HG03060 (cell line): ENCODE measurements at regions not wholly inside any gene's neighbourhood (a gene's known extent, or its start where the extent isn't known, plus 50 kb on each side); places are given as distances from the start of the nearest gene placed in this dataset.

Experiments
- ATAC-seq: cut with Tn5 transposase; IDR thresholded peaks from one replicate; pipeline ENCODE4 v1.9.1; 2021; ENCODE audit warnings: low read depth, moderate number of reproducible peaks; ENCODE audit not compliant: unreplicated experiment

GRCh38 chr18:1976484-1976883 lies 594.8 kb downstream of the METTL4 start:
- ATAC-seq, result no peak

GRCh38 chr18:1982056-1982455 lies 589.2 kb downstream of the METTL4 start:
- ATAC-seq, result no peak

- no peak for ATAC-seq
Measured at GRCh38 chr18:1983746-1984515, 587.4 kb downstream of the METTL4 start.

GRCh38 chr18:1993866-1994265 lies 577.4 kb downstream of the METTL4 start:
- ATAC-seq, result no peak

GRCh38 chr18:1994471-1994870 lies 576.8 kb downstream of the METTL4 start:
- no peak for ATAC-seq

- ATAC-seq, result no peak
Measured at GRCh38 chr18:1995041-1995612, 576.2 kb downstream of the METTL4 start.

- ATAC-seq, result no peak
Measured at GRCh38 chr18:1998121-1998520, 573.2 kb downstream of the METTL4 start.

GRCh38 chr18:1999387-1999786 lies 571.9 kb downstream of the METTL4 start:
- no peak for ATAC-seq

GRCh38 chr18:2002151-2002550 lies 569.2 kb downstream of the METTL4 start:
- no peak for ATAC-seq

- ATAC-seq, result no peak
Measured at GRCh38 chr18:2002604-2003003, 568.7 kb downstream of the METTL4 start.

- ATAC-seq, result no peak
Measured at GRCh38 chr18:2009942-2010697, 561.2 kb downstream of the METTL4 start.

GRCh38 chr18:2027016-2027415 lies 544.3 kb downstream of the METTL4 start:
- ATAC-seq, result no peak

GRCh38 chr18:2027756-2028155 lies 543.5 kb downstream of the METTL4 start:
- ATAC-seq, result no peak

- no peak for ATAC-seq
Measured at GRCh38 chr18:2028986-2029385, 542.3 kb downstream of the METTL4 start.

GRCh38 chr18:2030647-2031046 lies 540.7 kb downstream of the METTL4 start:
- ATAC-seq, result no peak

- ATAC-seq, result no peak
Measured at GRCh38 chr18:2032036-2032435, 539.3 kb downstream of the METTL4 start.

GRCh38 chr18:2035056-2035455 lies 536.2 kb downstream of the METTL4 start:
- ATAC-seq, result no peak

- no peak for ATAC-seq
Measured at GRCh38 chr18:2036086-2036485, 535.2 kb downstream of the METTL4 start.

GRCh38 chr18:2040279-2040678 lies 531.0 kb downstream of the METTL4 start:
- no peak for ATAC-seq

- ATAC-seq, result no peak
Measured at GRCh38 chr18:2049986-2050385, 521.3 kb downstream of the METTL4 start.

GRCh38 chr18:2050702-2051201 lies 520.6 kb downstream of the METTL4 start:
- ATAC-seq, result no peak
